ENCODE measurements at regions not wholly inside any gene's neighbourhood (a gene's known extent, or its start where the extent isn't known, plus 50 kb on each side); places are given as distances from the start of the nearest gene placed in this dataset.

- TF ChIP-seq CTCF (conservative IDR thresholded peaks at IDR 0.05) = no peak
- TF ChIP-seq EZH2 (IDR thresholded peaks at IDR 0.05; ENCODE audit: low read depth) = no peak
These were observed 890.2 kb upstream of the ZEB2 start for GRCh38 chr2:145410086-145410485.
